SH-SY5Y (cell line): ENCODE measurements at regions not wholly inside any gene's neighbourhood (a gene's known extent, or its start where the extent isn't known, plus 50 kb on each side); places are given as distances from the start of the nearest gene placed in this dataset.

Experiments used
- GATA2 ChIP-seq: IDR thresholded peaks from 2 replicates; pipeline ENCODE4 v1.6.1; 2011; ENCODE audit warnings: mild to moderate bottlenecking, low read depth, low read length
- GATA3 ChIP-seq: IDR thresholded peaks from 2 replicates; pipeline ENCODE4 v1.6.1; 2011; ENCODE audit warnings: low read depth, mild to moderate bottlenecking, low read length, moderate library complexity

DNA sequence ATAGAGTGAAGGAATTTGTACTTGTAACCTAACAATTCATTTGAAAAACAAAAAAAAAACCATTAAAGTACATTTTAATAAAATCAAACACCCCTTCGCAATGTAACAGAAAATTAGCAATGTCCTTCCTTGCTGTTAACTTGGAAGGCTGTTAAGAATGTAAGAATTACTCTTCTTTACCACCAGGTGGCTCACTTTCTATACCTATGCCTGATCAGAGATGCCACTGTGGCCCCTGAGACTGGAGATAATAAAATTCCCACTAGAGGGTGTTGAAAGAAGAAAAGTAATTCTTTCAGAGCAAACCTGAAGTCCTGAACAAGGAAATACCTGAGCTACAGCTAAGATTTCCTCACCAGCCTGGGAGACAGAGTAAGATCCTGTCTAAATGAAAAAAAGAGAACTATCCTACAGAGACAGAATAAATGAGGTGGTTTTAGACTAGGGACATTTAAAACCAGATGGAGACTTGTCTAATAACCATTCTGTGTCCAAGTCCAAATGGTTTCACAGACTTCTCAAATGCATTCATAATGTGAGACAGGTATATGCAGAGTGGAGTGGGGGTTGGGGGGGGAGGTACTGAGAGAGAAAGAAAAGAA is 1089.3 kb downstream of the FAM181B start:
- TF ChIP-seq GATA3: no peak
- no peak for TF ChIP-seq GATA2
